H1 (cell line): ENCODE measurements at regions not wholly inside any gene's neighbourhood (a gene's known extent, or its start where the extent isn't known, plus 50 kb on each side); places are given as distances from the start of the nearest gene placed in this dataset.

Source experiments
- CHD1 ChIP-seq: IDR thresholded peaks from 2 replicates; pipeline ENCODE4 v1.6.1; 2012; ENCODE audit warnings: low read depth, low read length, improper control_type of control experiment
- POLR2AphosphoS5 ChIP-seq: IDR thresholded peaks from 2 replicates; pipeline ENCODE4 v1.6.1; 2011; ENCODE audit warnings: low read depth, low read length
- RXRA ChIP-seq: IDR thresholded peaks from 2 replicates; pipeline ENCODE4 v1.6.1; 2011; ENCODE audit warnings: low read depth, mild to moderate bottlenecking, low read length, moderate library complexity; ENCODE audit not compliant: insufficient read depth
- SP1 ChIP-seq: IDR thresholded peaks from 2 replicates; pipeline ENCODE4 v1.6.1; 2011; ENCODE audit warnings: low read depth, low read length
- ZNF274 ChIP-seq: IDR thresholded peaks from 2 replicates; pipeline ENCODE4 v1.7.0; 2012; ENCODE audit warnings: low read length, borderline replicate concordance; ENCODE audit errors: extremely low read depth
- TF ChIP-seq, protein P1 (sequence below): IDR thresholded peaks from 2 replicates; pipeline ENCODE4 v1.6.1; 2011; ENCODE audit warnings: low read depth, mild to moderate bottlenecking, low read length; ENCODE audit not compliant: insufficient read depth
- TF ChIP-seq, protein P2 (sequence below), 3 experiments: IDR thresholded peaks; 1 replicate in 2 of 3; 2 replicates in 1 of 3; pipeline versions ENCODE4 v1.5.1 to v1.6.1; 2011; ENCODE audit warnings: low read length in 3 of 3, mild to moderate bottlenecking in 3 of 3, inconsistent platforms in 2 of 3, low read depth in 1 of 3, moderate library complexity in 1 of 3; ENCODE audit not compliant: insufficient read depth in 1 of 3; ENCODE audit errors: control extremely low read depth in 1 of 3

DNA sequence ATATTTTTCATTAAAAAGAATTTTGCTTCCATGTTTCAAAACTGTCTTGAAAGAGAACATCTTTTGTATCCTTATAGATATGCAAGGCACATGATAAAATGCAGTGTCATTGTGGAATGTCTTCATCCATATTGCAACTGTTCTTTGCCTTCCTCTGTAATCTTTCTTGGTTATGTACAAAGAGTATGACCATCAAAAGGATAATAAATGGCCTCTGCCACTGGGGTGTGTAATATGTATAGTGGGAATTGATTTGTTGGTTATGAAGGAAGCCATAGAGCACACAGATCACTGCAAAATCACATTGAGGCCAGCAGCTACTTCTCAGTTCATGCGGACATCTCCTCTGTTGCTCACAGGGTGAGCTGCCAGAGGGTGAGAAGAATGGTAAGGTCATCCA, 703.5 kb downstream of the TFAP2A start:
- TF ChIP-seq, protein P1, sequence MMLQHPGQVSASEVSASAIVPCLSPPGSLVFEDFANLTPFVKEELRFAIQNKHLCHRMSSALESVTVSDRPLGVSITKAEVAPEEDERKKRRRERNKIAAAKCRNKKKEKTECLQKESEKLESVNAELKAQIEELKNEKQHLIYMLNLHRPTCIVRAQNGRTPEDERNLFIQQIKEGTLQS: no peak
- no peak for TF ChIP-seq POLR2AphosphoS5
- TF ChIP-seq, protein P2, sequence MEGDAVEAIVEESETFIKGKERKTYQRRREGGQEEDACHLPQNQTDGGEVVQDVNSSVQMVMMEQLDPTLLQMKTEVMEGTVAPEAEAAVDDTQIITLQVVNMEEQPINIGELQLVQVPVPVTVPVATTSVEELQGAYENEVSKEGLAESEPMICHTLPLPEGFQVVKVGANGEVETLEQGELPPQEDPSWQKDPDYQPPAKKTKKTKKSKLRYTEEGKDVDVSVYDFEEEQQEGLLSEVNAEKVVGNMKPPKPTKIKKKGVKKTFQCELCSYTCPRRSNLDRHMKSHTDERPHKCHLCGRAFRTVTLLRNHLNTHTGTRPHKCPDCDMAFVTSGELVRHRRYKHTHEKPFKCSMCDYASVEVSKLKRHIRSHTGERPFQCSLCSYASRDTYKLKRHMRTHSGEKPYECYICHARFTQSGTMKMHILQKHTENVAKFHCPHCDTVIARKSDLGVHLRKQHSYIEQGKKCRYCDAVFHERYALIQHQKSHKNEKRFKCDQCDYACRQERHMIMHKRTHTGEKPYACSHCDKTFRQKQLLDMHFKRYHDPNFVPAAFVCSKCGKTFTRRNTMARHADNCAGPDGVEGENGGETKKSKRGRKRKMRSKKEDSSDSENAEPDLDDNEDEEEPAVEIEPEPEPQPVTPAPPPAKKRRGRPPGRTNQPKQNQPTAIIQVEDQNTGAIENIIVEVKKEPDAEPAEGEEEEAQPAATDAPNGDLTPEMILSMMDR (IDR thresholded peaks at IDR 0.05; ENCODE audit: control extremely low read depth in 1 of 3, insufficient read depth in 1 of 3, low read depth in 1 of 3, low read length in 3 of 3): no peak
- TF ChIP-seq CHD1: no peak
- no peak for TF ChIP-seq SP1
- no peak for TF ChIP-seq ZNF274
- no peak for TF ChIP-seq RXRA
